ENCODE measurements at regions not wholly inside any gene's neighbourhood (a gene's known extent, or its start where the extent isn't known, plus 50 kb on each side); places are given as distances from the start of the nearest gene placed in this dataset.

DNA sequence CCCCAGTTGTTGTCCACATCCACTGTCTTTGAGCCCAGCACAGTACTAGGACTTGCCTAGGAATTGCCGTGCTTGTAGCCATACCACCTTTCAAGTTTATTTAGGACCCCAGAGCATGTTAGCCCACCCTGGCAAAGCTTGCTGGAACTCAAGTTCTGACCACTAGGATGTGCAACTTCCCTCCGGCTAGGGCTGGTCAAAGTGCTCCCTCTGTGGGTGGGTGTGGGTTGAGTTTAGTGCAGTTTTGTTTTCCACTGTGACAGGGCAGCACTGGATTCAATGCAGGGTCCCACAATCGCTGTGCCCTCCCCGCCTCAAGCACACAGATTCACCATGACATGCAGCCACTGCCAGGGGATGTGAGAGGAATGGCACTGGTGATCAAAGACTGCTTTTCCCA lies 96.0 kb downstream of the RASGEF1B start:
- Histone ChIP-seq H3K27ac (no peak overlapping the region), H3K4me3 (no peak overlapping the region), H3K4me1 (no peaks in the 10 kb centered on the region), H3K36me3 (no peaks in the 10 kb centered on the region), H3K27me3 (no peaks in the 10 kb centered on the region), H3K9me3 (no peaks in the 10 kb centered on the region)
- no peak for DNase-seq (ENCODE audit: low spot score in 2 of 2)
- TF ChIP-seq, protein P1, sequence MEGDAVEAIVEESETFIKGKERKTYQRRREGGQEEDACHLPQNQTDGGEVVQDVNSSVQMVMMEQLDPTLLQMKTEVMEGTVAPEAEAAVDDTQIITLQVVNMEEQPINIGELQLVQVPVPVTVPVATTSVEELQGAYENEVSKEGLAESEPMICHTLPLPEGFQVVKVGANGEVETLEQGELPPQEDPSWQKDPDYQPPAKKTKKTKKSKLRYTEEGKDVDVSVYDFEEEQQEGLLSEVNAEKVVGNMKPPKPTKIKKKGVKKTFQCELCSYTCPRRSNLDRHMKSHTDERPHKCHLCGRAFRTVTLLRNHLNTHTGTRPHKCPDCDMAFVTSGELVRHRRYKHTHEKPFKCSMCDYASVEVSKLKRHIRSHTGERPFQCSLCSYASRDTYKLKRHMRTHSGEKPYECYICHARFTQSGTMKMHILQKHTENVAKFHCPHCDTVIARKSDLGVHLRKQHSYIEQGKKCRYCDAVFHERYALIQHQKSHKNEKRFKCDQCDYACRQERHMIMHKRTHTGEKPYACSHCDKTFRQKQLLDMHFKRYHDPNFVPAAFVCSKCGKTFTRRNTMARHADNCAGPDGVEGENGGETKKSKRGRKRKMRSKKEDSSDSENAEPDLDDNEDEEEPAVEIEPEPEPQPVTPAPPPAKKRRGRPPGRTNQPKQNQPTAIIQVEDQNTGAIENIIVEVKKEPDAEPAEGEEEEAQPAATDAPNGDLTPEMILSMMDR (IDR thresholded peaks at IDR 0.05) = no peak
- intact Hi-C loops (cut with DNase I) = no loop called here

DNA sequence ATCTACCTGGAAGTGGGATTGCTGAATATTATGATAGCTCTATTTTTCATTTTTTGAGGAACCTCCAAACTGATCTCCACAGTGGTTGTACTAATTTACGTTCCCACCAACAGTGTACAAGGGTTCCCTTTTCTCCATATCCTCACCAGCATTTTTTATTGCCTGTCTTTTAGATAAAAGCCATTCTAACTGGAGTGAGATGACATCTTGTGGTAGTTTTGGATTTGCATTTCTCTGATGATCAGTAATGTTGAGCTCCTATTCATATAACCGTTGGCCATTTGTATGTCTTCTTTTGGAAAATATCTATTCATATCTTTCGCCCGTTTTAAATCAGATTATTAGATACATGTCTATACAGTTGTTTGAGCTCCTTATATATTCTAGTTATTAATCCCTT lies 101.8 kb downstream of the RASGEF1B start:
- TF ChIP-seq, protein P1 (IDR thresholded peaks at IDR 0.05) = no peak
- DNase-seq (ENCODE audit: low spot score in 2 of 2) = no peak
- intact Hi-C loops (cut with DNase I) = no loop called here

GRCh38 chr4:81366779-81367178 lies 104.9 kb downstream of the RASGEF1B start:
- no peak for DNase-seq (ENCODE audit: low spot score in 2 of 2)
- intact Hi-C loops (cut with DNase I) = no loop called here
- no peak overlapping the region for H3K4me3 ChIP-seq
- no peaks in the 10 kb centered on the region for H3K9me3 ChIP-seq
- TF ChIP-seq, protein P1 (IDR thresholded peaks at IDR 0.05) = no peak
- no peaks in the 10 kb centered on the region for H3K4me1 ChIP-seq
- no peaks in the 10 kb centered on the region for H3K36me3 ChIP-seq
- no peaks in the 10 kb centered on the region for H3K27me3 ChIP-seq
- no peak overlapping the region for H3K27ac ChIP-seq

More for the DNA sequence above, 101.8 kb downstream of the RASGEF1B start:
- Histone ChIP-seq H3K27ac (no peak overlapping the region), H3K36me3 (no peaks in the 10 kb centered on the region), H3K27me3 (no peaks in the 10 kb centered on the region), H3K4me3 (no peak overlapping the region), H3K4me1 (no peaks in the 10 kb centered on the region), H3K9me3 (no peaks in the 10 kb centered on the region)

DNA sequence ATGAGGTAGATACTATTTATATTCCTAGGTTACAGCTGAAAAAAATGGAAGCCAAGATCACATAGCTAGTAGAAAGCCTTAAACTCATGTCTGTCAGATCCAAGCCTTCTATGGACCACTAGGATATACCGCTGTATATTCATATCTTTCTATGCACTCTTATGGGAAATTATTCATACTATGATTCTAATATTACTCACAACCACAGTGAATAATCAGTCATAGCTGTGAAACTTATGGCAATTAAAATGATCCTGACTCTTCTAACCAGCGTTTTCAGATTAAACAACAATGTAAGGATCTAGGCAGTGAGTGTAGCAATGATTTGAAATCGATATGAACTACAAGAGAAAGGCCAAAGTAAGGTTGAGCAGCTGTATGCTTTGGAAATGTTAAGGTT lies 111.0 kb downstream of the RASGEF1B start:
- DNase-seq (ENCODE audit: low spot score in 2 of 2) = no peak
- no peaks in the 10 kb centered on the region for H3K27me3 ChIP-seq
- intact Hi-C loops (cut with DNase I) = no loop called here
- no peak overlapping the region for H3K27ac ChIP-seq
- H3K36me3 ChIP-seq = no peaks in the 10 kb centered on the region
- no peaks in the 10 kb centered on the region for H3K4me1 ChIP-seq
- no peak overlapping the region for H3K4me3 ChIP-seq
- no peaks in the 10 kb centered on the region for H3K9me3 ChIP-seq
- TF ChIP-seq, protein P1 (IDR thresholded peaks at IDR 0.05) = no peak

- no peaks in the 10 kb centered on the region for H3K36me3 ChIP-seq
- DNase-seq (ENCODE audit: low spot score in 2 of 2) = no peak
- intact Hi-C loops (cut with DNase I) = no loop called here
- H3K4me3 ChIP-seq = no peak overlapping the region
- no peaks in the 10 kb centered on the region for H3K9me3 ChIP-seq
- no peak overlapping the region for H3K27ac ChIP-seq
- TF ChIP-seq, protein P1 (IDR thresholded peaks at IDR 0.05) = no peak
- no peaks in the 10 kb centered on the region for H3K27me3 ChIP-seq
- no peaks in the 10 kb centered on the region for H3K4me1 ChIP-seq
Observed at GRCh38 chr4:81359207-81359606, 112.5 kb downstream of the RASGEF1B start.

DNA sequence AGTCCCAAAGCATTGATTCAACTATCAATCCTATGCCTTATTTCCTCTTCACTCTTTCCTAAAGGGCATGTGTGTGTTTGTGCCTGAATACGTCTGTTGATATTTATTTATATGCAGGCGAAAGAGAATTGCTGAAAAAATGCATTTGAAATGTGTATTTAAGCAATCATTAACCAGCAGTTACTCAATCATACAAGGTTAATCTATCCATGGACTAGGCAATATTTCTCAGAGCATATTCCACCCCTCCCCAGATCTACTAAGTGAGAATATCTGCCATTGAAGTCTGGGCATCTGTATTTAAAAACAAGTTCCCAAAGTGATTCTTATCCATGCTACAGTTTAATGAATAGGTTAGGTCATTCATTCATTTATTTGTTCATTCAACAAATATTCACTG lies 113.6 kb downstream of the RASGEF1B start:
- H3K36me3 ChIP-seq = no peaks in the 10 kb centered on the region
- intact Hi-C loops (cut with DNase I) = no loop called here
- no peaks in the 10 kb centered on the region for H3K4me1 ChIP-seq
- TF ChIP-seq, protein P1 (IDR thresholded peaks at IDR 0.05) = no peak
- no peaks in the 10 kb centered on the region for H3K9me3 ChIP-seq
- no peak for DNase-seq (ENCODE audit: low spot score in 2 of 2)
- H3K4me3 ChIP-seq = no peak overlapping the region
- no peak overlapping the region for H3K27ac ChIP-seq
- H3K27me3 ChIP-seq = no peaks in the 10 kb centered on the region
